HG03439 (cell line): ENCODE measurements at regions not wholly inside any gene's neighbourhood (a gene's known extent, or its start where the extent isn't known, plus 50 kb on each side); places are given as distances from the start of the nearest gene placed in this dataset.
A peak's percentile ranks its signal among the peaks of the same experiment; 100 is the strongest.

Source experiments
- ATAC-seq: cut with Tn5 transposase; IDR thresholded peaks from one replicate; pipeline ENCODE4 v1.9.1; 2021; ENCODE audit warnings: mild to moderate bottlenecking, moderate library complexity; ENCODE audit not compliant: unreplicated experiment

DNA sequence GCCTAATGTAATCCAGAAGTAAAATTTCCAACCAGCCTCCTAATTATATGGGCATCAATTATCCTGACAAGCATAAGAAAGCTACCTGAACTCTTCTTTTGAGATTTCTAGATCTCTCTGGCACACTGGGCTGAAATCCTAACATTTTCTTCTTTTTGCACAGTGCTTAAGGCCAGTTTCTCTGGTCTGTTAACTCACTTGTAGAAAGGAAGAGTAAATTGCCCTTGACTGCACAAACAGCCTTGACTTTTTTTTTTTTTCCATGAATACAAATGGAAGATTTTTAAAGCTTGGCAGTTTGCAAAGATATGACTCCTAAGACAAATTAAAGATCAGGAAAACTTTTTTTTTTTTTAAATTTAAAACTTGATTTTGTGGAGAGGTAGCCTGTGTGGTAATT is 291.2 kb upstream of the MON1B start:
- no peak for ATAC-seq

DNA sequence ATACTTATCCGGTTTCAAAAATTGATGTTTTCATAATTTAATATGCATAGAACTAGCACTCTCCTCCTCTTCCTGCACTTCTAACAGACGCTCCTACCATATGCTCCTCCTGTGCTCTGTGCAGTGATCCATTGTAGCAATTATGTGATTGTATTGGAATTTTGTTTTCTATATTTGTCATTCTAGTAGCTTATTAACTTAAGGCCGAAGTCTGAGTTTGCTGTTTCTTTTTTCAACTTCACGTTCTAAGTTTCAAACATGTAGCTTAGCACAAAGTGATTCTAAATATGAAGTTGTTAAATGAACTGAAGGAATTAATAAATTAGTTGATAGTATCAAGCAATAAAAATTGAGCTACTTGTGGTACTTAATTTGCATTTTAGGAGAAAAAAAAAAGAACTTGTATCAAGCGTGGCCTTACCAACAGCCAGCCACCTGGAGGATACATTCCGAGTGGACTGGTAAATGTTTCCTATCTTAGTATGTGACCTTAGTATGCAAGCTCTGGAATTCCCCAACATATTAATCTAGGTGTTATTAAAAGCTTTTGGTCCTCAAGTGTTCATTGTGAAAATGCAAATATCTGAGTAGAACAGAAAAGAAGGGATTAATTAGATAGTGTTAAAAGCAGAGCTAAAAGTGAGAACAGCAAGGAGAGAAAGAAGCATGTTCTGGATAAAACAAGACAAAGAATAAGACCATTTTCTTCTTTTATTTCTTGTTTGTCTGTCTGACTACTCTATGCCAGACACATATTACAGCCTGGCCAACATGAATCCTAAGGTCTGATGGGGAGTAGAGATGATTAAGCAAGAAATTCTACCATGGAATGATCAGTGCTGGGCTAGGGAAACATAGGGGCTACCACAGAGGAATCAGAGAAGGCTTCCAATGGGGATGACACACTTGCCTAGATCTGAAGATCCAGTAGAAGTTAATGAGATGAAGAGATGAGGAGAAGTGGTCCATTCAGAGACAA is 290.4 kb upstream of the MON1B start:
- ATAC-seq = no peak

DNA sequence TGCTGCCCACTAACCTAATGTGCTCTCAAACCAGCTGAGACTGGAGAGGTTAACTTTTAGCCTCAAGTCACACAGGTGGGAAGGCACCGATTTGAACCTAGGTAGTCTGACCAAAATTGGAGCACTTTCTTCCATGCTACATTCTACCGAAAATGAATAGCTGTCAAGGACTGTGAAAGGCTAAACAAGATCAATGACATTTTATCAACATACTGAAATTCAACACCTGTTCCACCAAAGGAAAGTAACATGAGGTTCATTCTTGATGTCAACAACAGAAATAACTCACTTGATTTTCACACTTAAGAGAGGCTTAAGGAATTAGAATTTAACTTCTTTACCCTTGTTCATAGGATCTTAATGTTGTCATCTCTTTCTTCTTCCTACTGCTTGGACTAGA is 284.4 kb upstream of the MON1B start:
- ATAC-seq = no peak

DNA sequence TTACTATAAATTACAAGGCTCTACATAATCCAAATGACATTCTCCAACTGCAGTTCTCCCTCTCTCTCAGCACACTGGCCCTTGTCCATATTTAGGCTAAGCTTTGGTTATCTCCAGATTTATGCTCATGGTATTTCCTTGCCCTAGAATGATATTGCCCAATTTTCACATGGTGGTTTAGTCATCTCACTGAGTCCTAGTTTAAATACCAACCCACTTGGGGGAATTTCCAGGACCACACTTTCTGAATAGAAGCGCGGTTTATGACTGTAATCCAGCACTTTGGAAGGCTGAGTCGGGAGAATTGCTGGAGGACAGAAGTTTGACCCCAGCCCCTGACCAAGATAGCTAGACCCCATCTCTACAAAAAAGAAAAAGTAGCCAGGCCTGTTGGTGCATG is 280.1 kb upstream of the MON1B start:
- ATAC-seq = no peak

DNA sequence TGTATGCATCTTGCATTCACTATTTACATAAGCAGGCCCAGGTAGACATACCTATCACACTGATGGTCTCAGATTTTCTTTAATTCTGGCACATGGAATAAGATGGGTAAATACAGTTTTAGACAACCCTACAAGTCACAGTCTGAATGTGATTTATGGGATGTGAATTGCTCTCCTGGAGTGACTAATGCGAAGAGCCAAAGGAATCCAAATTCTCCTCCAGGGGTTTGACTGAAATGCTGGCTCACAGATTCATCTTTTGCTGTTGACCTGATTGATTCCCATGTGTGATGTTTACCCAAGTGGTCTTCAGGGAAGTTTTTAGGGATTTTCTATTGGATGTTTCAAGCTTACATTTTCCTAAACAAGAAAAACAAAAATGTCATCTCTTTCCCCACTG is 277.9 kb upstream of the MON1B start:
- no peak for ATAC-seq

DNA sequence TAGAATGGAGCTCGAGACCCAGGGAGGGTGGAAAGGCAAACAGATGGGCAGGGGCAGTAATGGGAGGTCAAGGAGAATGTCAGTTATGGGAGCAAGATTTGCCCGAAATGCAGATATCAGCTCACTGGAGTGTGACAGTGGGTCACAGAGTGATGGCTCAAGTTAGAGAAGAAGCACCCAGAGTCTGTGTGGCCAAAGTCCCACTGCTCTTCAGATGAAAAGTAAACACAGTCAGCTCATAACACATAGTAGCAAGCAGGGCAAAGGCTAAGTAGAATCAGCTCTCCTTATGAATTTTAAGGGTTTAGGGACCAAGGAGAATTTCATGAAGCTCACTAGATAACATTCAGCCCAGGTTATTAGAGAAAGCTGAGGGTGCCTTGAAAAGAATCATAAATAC is 264.9 kb upstream of the MON1B start:
- no peak for ATAC-seq

DNA sequence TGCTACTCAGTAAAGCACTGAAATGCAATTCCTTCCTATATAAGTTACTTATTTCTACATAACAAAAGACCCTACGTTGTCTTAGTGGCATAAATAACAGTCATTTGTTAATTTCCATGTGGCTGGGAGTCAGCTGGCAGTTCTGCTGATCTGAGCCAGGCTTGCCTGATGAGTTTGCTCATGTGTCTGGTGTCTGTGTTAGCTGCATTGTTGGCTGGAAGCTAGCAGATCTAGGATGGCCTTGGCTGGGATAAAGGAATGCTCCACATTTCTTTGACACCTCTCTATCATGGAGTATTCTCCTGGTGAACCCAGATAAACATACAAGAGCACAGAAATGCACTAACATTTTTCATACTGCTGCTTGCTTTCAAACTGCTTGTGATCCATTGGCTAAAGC is 264.4 kb upstream of the MON1B start:
- no peak for ATAC-seq

DNA sequence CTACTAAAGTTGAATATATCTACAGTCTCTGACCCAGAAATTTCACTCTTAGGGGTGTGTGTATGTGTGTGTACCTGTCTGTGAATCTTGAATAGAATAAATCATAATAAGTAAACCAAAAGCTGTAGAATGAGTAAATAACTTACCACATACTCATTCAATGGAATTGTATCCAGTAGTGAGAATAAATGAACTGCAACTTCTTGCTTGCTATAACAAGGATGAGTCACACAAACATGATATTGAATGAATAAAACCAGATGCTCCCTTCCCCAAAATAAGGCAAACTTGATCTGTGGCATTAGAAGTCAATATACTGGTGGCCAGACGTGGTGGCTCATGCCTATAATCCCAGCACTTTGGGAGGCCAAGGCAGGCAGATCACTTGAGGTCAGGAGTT is 259.8 kb upstream of the MON1B start:
- no peak for ATAC-seq

DNA sequence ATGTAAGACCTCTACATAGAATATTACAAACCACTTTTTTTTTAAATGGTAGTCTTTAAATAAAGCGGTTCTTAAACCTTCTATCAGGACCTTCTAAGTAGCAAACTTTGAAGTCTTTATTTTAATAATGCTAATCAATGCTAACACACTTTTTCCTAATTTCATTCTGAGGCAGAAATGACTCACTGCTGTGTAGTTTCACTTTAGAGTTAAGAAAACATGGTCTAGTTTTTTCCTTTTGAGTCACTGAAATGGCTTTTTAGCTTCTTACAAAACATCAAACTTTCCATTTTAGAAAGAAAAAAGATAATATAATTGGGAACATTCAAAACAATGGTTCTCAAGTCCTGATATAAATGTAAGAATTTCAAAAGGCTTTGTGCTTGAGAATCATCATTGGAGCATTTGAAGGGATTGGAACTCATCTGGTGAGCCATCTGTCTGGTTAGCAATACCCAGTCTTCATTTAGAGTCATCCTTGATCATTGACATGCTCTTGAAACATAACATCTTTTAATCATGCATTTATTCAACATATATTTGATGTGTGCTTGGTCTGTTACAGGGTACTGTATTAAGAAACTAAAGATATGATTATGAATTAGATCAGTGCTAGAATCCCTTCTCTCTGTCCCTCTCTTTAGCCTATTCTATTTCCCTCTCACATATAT is 258.3 kb upstream of the MON1B start:
- peak; percentile 67 for ATAC-seq

DNA sequence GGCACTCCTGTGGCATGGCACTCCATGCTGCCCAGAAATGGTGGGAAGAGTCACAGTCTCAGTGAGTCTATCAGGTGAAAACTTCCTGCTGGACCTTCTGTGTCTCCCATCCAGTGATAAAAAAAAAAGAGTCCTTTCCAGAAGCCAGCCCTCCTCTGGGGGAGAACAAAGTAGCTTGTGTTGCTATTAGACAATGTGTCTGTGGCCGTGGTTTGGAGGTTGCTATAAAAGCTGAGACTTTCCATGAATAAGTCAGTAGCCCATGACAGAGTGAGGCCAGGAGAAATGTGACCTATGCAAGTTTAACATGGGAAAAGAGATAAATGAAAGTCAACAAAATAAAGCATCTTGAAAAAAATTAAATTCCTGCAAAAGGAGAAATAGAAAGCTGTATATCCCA is 250.7 kb upstream of the MON1B start:
- no peak for ATAC-seq

DNA sequence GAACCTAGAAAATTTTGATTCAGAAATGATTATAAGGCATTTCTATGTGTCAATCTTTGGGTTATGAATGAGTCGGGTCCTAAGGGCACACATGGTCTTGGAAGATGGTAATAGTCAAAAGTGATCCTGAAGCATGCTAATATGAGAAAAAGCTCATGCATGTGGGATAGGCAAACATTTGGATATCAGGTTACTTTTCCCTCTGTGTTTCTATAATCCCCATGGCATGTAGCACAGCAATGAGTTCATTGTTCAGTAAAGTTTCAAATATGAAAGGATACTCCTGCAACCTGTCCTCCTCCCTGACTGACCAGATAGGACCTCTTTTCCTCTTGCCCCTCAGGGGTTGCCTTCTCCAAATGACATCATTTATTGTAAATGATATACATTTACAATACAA is 249.9 kb upstream of the MON1B start:
- no peak for ATAC-seq

DNA sequence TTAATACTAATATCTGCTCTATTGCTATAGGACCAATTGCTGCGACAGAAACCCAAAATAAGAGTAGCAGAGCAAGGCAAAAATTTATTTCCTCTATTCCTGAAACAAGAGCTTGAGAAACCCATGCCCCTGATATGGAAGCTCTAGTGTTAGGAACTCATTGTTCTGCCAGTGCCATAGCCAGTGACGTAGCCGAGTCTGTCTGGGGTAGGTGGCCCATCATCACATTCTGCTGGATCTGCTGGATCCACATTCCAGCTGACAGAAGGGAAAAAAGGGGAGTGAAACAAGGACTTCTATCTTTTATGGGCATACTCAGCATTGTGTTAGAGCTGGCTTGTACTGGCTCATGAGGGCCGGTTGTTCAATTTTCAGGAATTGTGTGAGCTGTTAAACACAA is 248.9 kb upstream of the MON1B start:
- no peak for ATAC-seq

DNA sequence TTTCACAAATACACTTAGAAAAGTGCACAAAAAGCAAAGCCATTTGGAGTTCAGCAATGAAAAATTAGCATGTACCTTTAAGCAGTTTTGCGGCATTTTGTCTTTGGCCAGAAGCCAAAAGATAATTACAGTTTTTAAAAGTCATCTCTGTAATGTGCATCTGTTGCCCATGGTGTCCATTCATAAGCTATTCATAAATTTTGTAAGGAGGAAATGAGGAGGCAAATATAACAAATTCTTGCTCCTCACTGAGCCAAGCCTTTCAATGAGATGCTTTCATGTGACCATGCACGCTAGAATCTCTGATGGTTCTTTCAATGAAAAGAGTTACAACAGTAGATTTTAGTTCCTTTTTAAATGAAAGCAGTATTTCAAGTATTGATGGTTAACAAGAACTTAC is 247.1 kb upstream of the MON1B start:
- ATAC-seq = no peak

DNA sequence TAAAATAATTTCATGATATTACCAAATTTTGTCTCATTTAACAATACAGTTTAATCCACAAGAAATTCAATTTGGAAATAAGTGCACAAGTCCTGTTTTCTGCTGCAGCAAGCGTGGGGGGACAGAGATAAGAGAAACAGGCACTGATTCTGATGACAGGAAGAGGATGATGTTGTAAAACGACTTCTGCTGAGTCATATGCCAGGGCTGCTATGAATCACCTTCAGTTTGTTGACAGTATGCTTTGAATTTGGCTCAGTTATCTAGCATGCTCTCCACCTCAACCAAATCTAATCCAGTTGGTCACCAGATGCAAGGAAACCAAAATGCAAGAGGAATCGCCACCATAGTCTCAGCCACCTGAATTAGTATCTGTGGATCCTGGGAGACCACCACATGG is 244.1 kb upstream of the MON1B start:
- no peak for ATAC-seq

DNA sequence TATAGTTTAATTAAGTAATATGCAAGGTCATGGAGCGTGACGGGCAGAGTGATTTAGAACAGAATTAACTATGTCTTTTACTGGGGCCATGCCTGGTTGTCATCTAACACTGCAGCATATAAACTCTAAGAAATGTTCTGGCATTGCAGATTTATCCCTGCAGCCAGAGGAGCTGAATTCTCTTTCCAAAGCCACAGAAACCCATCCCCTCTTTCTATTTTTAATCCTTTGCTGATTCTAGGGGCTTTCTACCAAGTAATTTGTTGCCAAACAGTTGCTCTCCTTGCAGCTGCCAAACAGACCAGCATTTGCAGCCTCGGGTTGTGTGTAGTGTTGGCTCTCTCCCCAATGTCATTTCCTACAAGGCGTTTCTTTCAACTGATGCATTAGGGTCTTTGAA is 243.2 kb upstream of the MON1B start:
- ATAC-seq = no peak

DNA sequence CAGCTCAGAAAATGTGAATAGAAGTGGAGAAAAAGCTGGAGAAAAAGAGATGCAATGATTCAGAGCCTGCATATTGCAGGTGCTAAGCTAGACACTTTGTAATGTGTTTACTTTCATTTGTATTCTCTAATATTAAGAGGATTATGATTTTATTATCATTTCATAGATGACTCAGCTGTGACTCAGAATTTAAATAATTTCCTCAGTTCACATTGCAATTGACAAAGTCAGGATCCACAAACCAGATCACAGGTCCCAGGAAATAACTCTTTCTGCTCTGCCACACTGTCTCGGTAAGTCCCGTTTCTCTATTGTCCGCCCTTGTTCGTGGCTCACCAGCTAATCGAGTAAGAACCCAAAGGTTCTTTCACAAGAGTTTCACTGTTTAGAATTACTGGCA is 235.4 kb upstream of the MON1B start:
- no peak for ATAC-seq

DNA sequence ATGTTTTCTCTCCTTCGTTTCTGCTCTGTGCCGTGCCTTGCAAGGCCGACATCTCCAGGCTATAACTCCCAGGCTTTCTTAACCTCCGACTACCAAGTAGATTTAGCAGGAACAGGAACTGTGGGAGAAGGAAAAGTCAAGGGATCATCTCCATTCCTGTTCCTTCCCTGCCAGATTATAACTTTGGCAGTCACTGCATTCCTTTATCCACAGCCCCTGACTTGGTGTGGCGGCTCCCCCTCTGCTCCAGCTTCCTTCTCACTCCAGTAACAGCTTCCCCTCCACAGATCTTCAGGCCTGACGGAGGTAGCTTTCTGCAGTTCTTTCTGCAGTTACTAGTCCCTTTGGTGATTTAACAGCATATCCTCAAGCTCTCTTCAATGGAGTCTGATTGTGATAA is 234.6 kb upstream of the MON1B start:
- ATAC-seq = no peak

DNA sequence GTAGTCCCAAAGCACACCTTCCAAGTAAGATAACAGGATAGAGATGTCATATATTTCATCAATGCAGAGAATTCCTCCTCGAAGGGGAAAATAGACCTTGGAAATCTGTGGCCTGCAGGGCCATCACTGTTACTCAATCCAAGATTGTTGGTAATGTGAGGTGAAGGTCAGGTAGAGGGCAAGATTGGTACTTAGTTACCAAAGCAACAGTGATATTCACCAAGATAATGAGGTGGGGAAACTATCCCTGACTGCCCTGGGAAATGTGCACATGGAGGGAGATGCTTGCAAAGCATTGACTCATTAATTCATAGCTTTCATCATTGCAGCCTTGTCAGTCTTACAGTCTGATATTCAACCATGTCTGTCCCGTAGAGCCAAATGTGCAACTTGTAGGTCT is 234.1 kb upstream of the MON1B start:
- no peak for ATAC-seq

DNA sequence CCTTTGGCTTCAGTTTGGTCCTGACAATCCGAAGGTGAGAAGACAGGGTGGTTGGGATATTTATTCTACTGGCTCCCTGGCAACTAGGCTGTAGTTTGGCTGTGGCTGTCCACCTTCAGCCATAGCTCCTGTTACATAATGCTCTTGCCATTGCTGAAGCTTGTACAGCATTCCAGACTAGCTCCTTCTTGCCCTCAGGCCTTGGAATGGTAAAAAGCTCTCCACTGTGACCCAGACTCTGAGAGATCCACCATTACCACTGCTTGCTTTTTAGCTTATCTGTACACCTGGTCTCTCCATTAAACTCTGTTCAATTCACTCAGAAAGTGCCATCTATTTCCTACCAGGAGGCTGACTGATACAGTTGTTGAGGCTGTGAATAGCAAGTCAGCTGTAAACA is 231.8 kb upstream of the MON1B start:
- ATAC-seq = no peak

DNA sequence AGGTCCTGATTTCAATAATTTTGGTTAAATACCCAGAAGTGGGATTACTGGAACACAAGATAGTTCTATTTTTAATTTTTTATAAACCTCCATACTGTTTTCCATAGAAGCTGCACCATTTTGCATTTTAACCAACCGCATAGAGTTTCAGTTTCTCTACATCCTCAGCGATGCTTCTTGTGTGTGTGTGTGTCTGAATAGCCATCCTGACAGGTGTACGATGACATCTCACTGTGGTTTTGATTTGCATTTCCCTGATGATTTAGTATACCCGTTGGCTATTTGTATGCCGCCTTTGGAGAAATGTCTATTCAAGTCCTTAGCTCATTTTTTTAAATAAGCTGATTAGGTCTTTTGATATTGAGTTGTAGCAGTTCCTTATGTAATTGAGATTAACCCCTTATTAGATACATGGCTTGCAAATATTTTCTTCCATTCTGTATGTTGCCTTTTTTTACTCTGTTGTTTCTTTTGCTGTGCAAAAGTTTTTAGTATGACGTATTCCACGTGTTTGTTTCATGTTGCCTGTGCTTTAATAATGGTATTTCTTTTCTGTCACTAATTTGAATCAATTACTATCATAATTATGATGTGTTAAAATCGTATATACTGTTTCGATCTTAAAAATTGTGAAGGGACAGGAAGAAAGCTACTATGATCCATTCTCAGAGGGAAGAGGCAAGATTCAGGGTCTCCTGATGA is 227.2 kb upstream of the MON1B start:
- ATAC-seq = peak; percentile 87

DNA sequence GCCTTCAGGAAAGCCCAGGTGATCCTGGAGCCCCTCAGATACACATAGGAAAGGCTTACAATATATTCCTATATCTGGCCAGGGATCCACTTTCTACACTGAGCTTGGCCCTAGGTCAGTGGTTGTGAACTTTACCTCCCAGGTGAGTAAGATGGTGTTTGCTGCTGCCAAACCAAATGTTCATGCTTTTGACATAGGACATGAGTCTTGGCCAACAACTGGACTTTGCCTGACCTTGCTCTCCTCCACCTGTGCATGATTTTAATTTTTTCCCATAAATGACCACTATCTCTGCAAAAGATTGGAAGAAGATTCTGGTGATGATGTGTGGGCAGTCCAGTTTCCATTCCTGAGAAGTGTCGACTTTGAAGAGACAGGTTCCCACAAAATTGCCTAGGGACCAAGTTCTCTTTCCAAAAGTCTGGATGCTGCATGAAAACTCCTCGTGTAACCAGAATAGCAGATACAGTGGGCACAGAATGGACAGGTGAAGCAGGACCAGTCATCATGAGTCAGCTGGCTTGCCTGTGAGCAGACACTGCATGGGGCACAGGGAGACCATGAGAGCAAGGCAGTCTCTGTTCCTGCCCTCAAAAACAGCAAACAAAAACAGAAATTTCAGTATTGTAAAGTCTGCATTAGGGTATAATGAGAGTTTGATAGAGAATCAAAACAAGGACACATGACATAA is 226.4 kb upstream of the MON1B start:
- no peak for ATAC-seq
